ENCODE measurements at regions not wholly inside any gene's neighbourhood (a gene's known extent, or its start where the extent isn't known, plus 50 kb on each side); places are given as distances from the start of the nearest gene placed in this dataset.

- TF ChIP-seq SP1 (IDR thresholded peaks at IDR 0.05) (no peak), TARDBP (IDR thresholded peaks at IDR 0.05) (no peak), FOXM1 (IDR thresholded peaks at IDR 0.05; ENCODE audit: borderline replicate concordance) (no peak), BHLHE40 (IDR thresholded peaks at IDR 0.05; ENCODE audit: borderline replicate concordance) (no peak), ARNT (IDR thresholded peaks at IDR 0.05) (no peak), ELF4 (IDR thresholded peaks at IDR 0.05) (no peak), PKNOX1 (IDR thresholded peaks at IDR 0.05) (no peak), FOXK2 (IDR thresholded peaks at IDR 0.05) (no peak)
Measured at GRCh38 chr6:6508643-6509042, 79.9 kb upstream of the LY86 start.
